ENCODE measurements at regions not wholly inside any gene's neighbourhood (a gene's known extent, or its start where the extent isn't known, plus 50 kb on each side); places are given as distances from the start of the nearest gene placed in this dataset.

- H3K4me2 ChIP-seq (ENCODE audit: low read length, poor library complexity, severe bottlenecking): no peak overlapping the region
- no peaks in the 10 kb centered on the region for H3K36me3 ChIP-seq (ENCODE audit: control insufficient read depth in 1 of 2, insufficient read depth in 2 of 2, low read depth in 1 of 2, low read length in 2 of 2)
- no peak overlapping the region for H3K9ac ChIP-seq (ENCODE audit: low read length)
- no peak overlapping the region for H3K14ac ChIP-seq (ENCODE audit: low read length in 2 of 2)
- H3K4ac ChIP-seq (ENCODE audit: low read depth in 1 of 2, low read length in 2 of 2): no peak overlapping the region
- H3K23ac ChIP-seq (ENCODE audit: low read length in 2 of 2): no peak overlapping the region
- H4K91ac ChIP-seq (ENCODE audit: low read length): no peak overlapping the region
- H2BK120ac ChIP-seq (ENCODE audit: low read depth, low read length): no peak overlapping the region
- H3K27me3 ChIP-seq (ENCODE audit: control insufficient read depth in 1 of 2, insufficient read depth in 1 of 2, low read length in 2 of 2): no peaks in the 10 kb centered on the region
- no peak overlapping the region for H3K4me3 ChIP-seq (ENCODE audit: insufficient read depth in 1 of 2, low read depth in 1 of 2, low read length in 2 of 2)
- H2AFZ ChIP-seq (ENCODE audit: low read depth, low read length): no peak overlapping the region
- DNase-seq: peak; percentile 52
- no peaks in the 10 kb centered on the region for H3K79me1 ChIP-seq (replicated peaks; ENCODE audit: low read length, poor library complexity, severe bottlenecking)
- no peaks in the 10 kb centered on the region for H3K4me1 ChIP-seq (ENCODE audit: control insufficient read depth, insufficient read depth, low read depth, low read length)
- no peak overlapping the region for H2BK12ac ChIP-seq (ENCODE audit: low read length in 2 of 2)
- no peak overlapping the region for H3K18ac ChIP-seq (ENCODE audit: low read depth in 1 of 2, low read length in 2 of 2)
- H4K8ac ChIP-seq (ENCODE audit: low read length): no peak overlapping the region
- H2BK15ac ChIP-seq (ENCODE audit: low read depth, poor library complexity, severe bottlenecking): no peak overlapping the region
- no peak overlapping the region for H2AK5ac ChIP-seq (ENCODE audit: low read length, severe bottlenecking)
- no peak overlapping the region for H2BK5ac ChIP-seq (ENCODE audit: low read depth, low read length, poor library complexity, severe bottlenecking)
- WGBS: 14% methylated on average over 1 of the region's 4 CpGs
- H3K27ac ChIP-seq (ENCODE audit: low read length, poor library complexity, severe bottlenecking): no peak overlapping the region
- H3K9me3 ChIP-seq (ENCODE audit: control insufficient read depth, low read length): peaks cover 6% of the 10 kb centered on the region
Observed at GRCh38 chr14:82710267-82710841, 1176.7 kb upstream of the SEL1L start.

GRCh38 chr14:82719617-82720016 lies 1186.0 kb upstream of the SEL1L start:
- H3K23ac ChIP-seq (ENCODE audit: low read length in 2 of 2): no peak overlapping the region
- no peaks in the 10 kb centered on the region for H3K36me3 ChIP-seq (ENCODE audit: control insufficient read depth in 1 of 2, insufficient read depth in 2 of 2, low read depth in 1 of 2, low read length in 2 of 2)
- peak; percentile 37 for DNase-seq
- H4K8ac ChIP-seq (ENCODE audit: low read length): no peak overlapping the region
- H2AK5ac ChIP-seq (ENCODE audit: low read length, severe bottlenecking): no peak overlapping the region
- H2BK15ac ChIP-seq (ENCODE audit: low read depth, poor library complexity, severe bottlenecking): no peak overlapping the region
- no peak overlapping the region for H3K27ac ChIP-seq (ENCODE audit: low read length, poor library complexity, severe bottlenecking)
- no peak overlapping the region for H3K4ac ChIP-seq (ENCODE audit: low read depth in 1 of 2, low read length in 2 of 2)
- no peak overlapping the region for H4K91ac ChIP-seq (ENCODE audit: low read length)
- H3K9ac ChIP-seq (ENCODE audit: low read length): peak overlapping the region; percentile 75
- no peaks in the 10 kb centered on the region for H3K4me1 ChIP-seq (ENCODE audit: control insufficient read depth, insufficient read depth, low read depth, low read length)
- H2BK12ac ChIP-seq (ENCODE audit: low read length in 2 of 2): no peak overlapping the region
- H3K9me3 ChIP-seq (ENCODE audit: control insufficient read depth, low read length): no peaks in the 10 kb centered on the region
- H2BK5ac ChIP-seq (ENCODE audit: low read depth, low read length, poor library complexity, severe bottlenecking): no peak overlapping the region
- H3K14ac ChIP-seq (ENCODE audit: low read length in 2 of 2): no peak overlapping the region
- H3K4me2 ChIP-seq (ENCODE audit: low read length, poor library complexity, severe bottlenecking): no peak overlapping the region
- H3K79me1 ChIP-seq (replicated peaks; ENCODE audit: low read length, poor library complexity, severe bottlenecking): no peaks in the 10 kb centered on the region
- H2BK120ac ChIP-seq (ENCODE audit: low read depth, low read length): no peak overlapping the region
- no peaks in the 10 kb centered on the region for H3K27me3 ChIP-seq (ENCODE audit: control insufficient read depth in 1 of 2, insufficient read depth in 1 of 2, low read length in 2 of 2)
- H3K18ac ChIP-seq (ENCODE audit: low read depth in 1 of 2, low read length in 2 of 2): no peak overlapping the region
- WGBS: 75% methylated on average over 1 of the region's 4 CpGs
- no peak overlapping the region for H2AFZ ChIP-seq (ENCODE audit: low read depth, low read length)
- no peak overlapping the region for H3K4me3 ChIP-seq (ENCODE audit: insufficient read depth in 1 of 2, low read depth in 1 of 2, low read length in 2 of 2)

- Histone ChIP-seq H3K79me1 (replicated peaks; ENCODE audit: low read length, poor library complexity, severe bottlenecking) (no peaks in the 10 kb centered on the region), H3K4me3 (ENCODE audit: insufficient read depth in 1 of 2, low read depth in 1 of 2, low read length in 2 of 2) (no peak overlapping the region), H3K23ac (ENCODE audit: low read length in 2 of 2) (no peak overlapping the region), H2BK12ac (ENCODE audit: low read length in 2 of 2) (peak overlapping the region in 1 of 2 experiments; percentile 37), H4K91ac (ENCODE audit: low read length) (no peak overlapping the region), H3K4me1 (ENCODE audit: control insufficient read depth, insufficient read depth, low read depth, low read length) (no peaks in the 10 kb centered on the region), H3K27me3 (ENCODE audit: control insufficient read depth in 1 of 2, insufficient read depth in 1 of 2, low read length in 2 of 2) (no peaks in the 10 kb centered on the region), H3K18ac (ENCODE audit: low read depth in 1 of 2, low read length in 2 of 2) (peak overlapping the region in 1 of 2 experiments; percentile 1), H2AFZ (ENCODE audit: low read depth, low read length) (no peak overlapping the region), H3K9ac (ENCODE audit: low read length) (peak overlapping the region; percentile 75), H2AK5ac (ENCODE audit: low read length, severe bottlenecking) (no peak overlapping the region), H3K27ac (ENCODE audit: low read length, poor library complexity, severe bottlenecking) (no peak overlapping the region), H3K14ac (ENCODE audit: low read length in 2 of 2) (peak overlapping the region in 1 of 2 experiments; percentile 13), H3K9me3 (ENCODE audit: control insufficient read depth, low read length) (no peaks in the 10 kb centered on the region), H3K4me2 (ENCODE audit: low read length, poor library complexity, severe bottlenecking) (no peak overlapping the region), H2BK5ac (ENCODE audit: low read depth, low read length, poor library complexity, severe bottlenecking) (no peak overlapping the region), H2BK15ac (ENCODE audit: low read depth, poor library complexity, severe bottlenecking) (no peak overlapping the region), H4K8ac (ENCODE audit: low read length) (peak overlapping the region; percentile 52), H3K4ac (ENCODE audit: low read depth in 1 of 2, low read length in 2 of 2) (no peak overlapping the region), H2BK120ac (ENCODE audit: low read depth, low read length) (no peak overlapping the region), H3K36me3 (ENCODE audit: control insufficient read depth in 1 of 2, insufficient read depth in 2 of 2, low read depth in 1 of 2, low read length in 2 of 2) (no peaks in the 10 kb centered on the region)
- DNase-seq: no peak
- 84% methylated on average over 3 of the region's 3 CpGs for WGBS
Observed at GRCh38 chr14:82720431-82720830, 1186.8 kb upstream of the SEL1L start.

GRCh38 chr14:82720946-82721345 lies 1187.3 kb upstream of the SEL1L start:
- Histone ChIP-seq H3K4me2 (ENCODE audit: low read length, poor library complexity, severe bottlenecking) (no peak overlapping the region), H2BK120ac (ENCODE audit: low read depth, low read length) (no peak overlapping the region), H2BK5ac (ENCODE audit: low read depth, low read length, poor library complexity, severe bottlenecking) (no peak overlapping the region), H4K8ac (ENCODE audit: low read length) (no peak overlapping the region), H2AK5ac (ENCODE audit: low read length, severe bottlenecking) (no peak overlapping the region), H3K9ac (ENCODE audit: low read length) (peak overlapping the region; percentile 2), H3K27ac (ENCODE audit: low read length, poor library complexity, severe bottlenecking) (no peak overlapping the region), H3K27me3 (ENCODE audit: control insufficient read depth in 1 of 2, insufficient read depth in 1 of 2, low read length in 2 of 2) (no peaks in the 10 kb centered on the region), H3K14ac (ENCODE audit: low read length in 2 of 2) (no peak overlapping the region), H3K36me3 (ENCODE audit: control insufficient read depth in 1 of 2, insufficient read depth in 2 of 2, low read depth in 1 of 2, low read length in 2 of 2) (no peaks in the 10 kb centered on the region), H3K9me3 (ENCODE audit: control insufficient read depth, low read length) (no peaks in the 10 kb centered on the region), H4K91ac (ENCODE audit: low read length) (no peak overlapping the region), H2AFZ (ENCODE audit: low read depth, low read length) (no peak overlapping the region), H3K4me3 (ENCODE audit: insufficient read depth in 1 of 2, low read depth in 1 of 2, low read length in 2 of 2) (no peak overlapping the region), H3K23ac (ENCODE audit: low read length in 2 of 2) (no peak overlapping the region), H3K4ac (ENCODE audit: low read depth in 1 of 2, low read length in 2 of 2) (no peak overlapping the region), H2BK15ac (ENCODE audit: low read depth, poor library complexity, severe bottlenecking) (no peak overlapping the region), H3K18ac (ENCODE audit: low read depth in 1 of 2, low read length in 2 of 2) (no peak overlapping the region), H3K79me1 (replicated peaks; ENCODE audit: low read length, poor library complexity, severe bottlenecking) (no peaks in the 10 kb centered on the region), H3K4me1 (ENCODE audit: control insufficient read depth, insufficient read depth, low read depth, low read length) (no peaks in the 10 kb centered on the region), H2BK12ac (ENCODE audit: low read length in 2 of 2) (no peak overlapping the region)
- WGBS: 69% methylated on average over 4 of the region's 5 CpGs
- no peak for DNase-seq
